ENCODE measurements at regions not wholly inside any gene's neighbourhood (a gene's known extent, or its start where the extent isn't known, plus 50 kb on each side); places are given as distances from the start of the nearest gene placed in this dataset.

DNA sequence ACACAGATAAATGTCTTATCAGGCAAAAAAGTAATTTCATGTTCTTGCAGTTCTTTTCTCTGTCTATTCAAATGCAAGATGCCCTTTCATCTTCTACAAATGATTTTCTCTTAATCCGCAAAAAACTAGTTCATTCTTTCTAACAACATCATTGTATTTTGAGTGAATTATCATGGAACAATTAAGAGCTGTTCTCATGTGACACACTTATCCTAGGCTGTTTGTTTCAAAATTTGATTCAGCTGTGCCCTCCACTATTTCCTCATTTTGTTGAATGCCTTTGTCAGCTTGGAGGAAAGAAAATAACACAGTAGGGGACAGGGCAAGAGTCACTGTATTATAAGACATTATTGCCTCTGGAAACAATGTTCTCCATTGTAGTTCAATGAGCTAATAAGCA, 396.9 kb downstream of the KCTD12 start:
- H3K4me3 ChIP-seq (ENCODE audit: low read depth in 1 of 3, low read length in 3 of 3): no peak overlapping the region

DNA sequence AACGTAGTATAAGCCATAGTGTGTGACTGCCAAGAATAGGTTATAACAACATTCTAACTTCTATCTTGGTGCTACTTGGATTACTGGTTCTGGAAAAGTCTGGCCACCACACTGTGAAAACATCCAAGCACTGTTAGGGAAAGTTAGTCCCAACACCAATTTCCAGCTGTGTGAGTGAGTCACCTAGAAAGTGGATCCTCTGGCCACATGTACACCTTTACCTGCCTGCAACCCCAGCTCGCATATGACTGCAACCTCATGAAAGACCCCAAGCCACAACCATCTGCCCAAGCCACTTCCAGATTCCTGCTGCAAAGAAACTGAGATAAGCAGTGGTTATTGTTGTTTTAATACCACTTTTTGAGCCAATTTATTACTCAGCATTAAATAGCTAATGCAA, 404.5 kb downstream of the KCTD12 start:
- Histone ChIP-seq H3K36me3 (ENCODE audit: control insufficient read depth in 4 of 4, insufficient read depth in 3 of 4, low read depth in 1 of 4, low read length in 3 of 4) (no peaks in the 10 kb centered on the region), H3K4me3 (ENCODE audit: low read depth in 1 of 3, low read length in 3 of 3) (no peak overlapping the region), H3K9me3 (ENCODE audit: control insufficient read depth in 4 of 4, low read length in 3 of 4) (no peaks in the 10 kb centered on the region), H3K4me1 (ENCODE audit: control insufficient read depth in 4 of 4, insufficient read depth in 4 of 4, low read length in 3 of 4) (no peaks in the 10 kb centered on the region), H3K27ac (ENCODE audit: low read depth in 1 of 2, low read length in 2 of 2) (no peak overlapping the region), H3K9ac (ENCODE audit: low read depth in 1 of 2, low read length in 2 of 2) (no peak overlapping the region), H3K27me3 (ENCODE audit: control insufficient read depth in 4 of 4, insufficient read depth in 4 of 4, low read length in 3 of 4) (peaks cover 0 to 3% (median 0%) of the 10 kb centered on the region in 4 donors)
- TF ChIP-seq HNF4G (IDR thresholded peaks at IDR 0.05): no peak
- TF ChIP-seq, protein P1, sequence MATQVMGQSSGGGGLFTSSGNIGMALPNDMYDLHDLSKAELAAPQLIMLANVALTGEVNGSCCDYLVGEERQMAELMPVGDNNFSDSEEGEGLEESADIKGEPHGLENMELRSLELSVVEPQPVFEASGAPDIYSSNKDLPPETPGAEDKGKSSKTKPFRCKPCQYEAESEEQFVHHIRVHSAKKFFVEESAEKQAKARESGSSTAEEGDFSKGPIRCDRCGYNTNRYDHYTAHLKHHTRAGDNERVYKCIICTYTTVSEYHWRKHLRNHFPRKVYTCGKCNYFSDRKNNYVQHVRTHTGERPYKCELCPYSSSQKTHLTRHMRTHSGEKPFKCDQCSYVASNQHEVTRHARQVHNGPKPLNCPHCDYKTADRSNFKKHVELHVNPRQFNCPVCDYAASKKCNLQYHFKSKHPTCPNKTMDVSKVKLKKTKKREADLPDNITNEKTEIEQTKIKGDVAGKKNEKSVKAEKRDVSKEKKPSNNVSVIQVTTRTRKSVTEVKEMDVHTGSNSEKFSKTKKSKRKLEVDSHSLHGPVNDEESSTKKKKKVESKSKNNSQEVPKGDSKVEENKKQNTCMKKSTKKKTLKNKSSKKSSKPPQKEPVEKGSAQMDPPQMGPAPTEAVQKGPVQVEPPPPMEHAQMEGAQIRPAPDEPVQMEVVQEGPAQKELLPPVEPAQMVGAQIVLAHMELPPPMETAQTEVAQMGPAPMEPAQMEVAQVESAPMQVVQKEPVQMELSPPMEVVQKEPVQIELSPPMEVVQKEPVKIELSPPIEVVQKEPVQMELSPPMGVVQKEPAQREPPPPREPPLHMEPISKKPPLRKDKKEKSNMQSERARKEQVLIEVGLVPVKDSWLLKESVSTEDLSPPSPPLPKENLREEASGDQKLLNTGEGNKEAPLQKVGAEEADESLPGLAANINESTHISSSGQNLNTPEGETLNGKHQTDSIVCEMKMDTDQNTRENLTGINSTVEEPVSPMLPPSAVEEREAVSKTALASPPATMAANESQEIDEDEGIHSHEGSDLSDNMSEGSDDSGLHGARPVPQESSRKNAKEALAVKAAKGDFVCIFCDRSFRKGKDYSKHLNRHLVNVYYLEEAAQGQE (IDR thresholded peaks at IDR 0.05): no peak
- DNase-seq (ENCODE audit: low spot score): no peak
- 68% methylated on average over 2 of the region's 2 CpGs for WGBS

More for the DNA sequence above, 396.9 kb downstream of the KCTD12 start:
- DNase-seq (ENCODE audit: low spot score): no peak
- Histone ChIP-seq H3K36me3 (ENCODE audit: control insufficient read depth in 4 of 4, insufficient read depth in 3 of 4, low read depth in 1 of 4, low read length in 3 of 4) (no peaks in the 10 kb centered on the region), H3K27me3 (ENCODE audit: control insufficient read depth in 4 of 4, insufficient read depth in 4 of 4, low read length in 3 of 4) (peaks cover 0 to 3% (median 0%) of the 10 kb centered on the region in 4 donors), H3K4me1 (ENCODE audit: control insufficient read depth in 4 of 4, insufficient read depth in 4 of 4, low read length in 3 of 4) (no peaks in the 10 kb centered on the region), H3K9me3 (ENCODE audit: control insufficient read depth in 4 of 4, low read length in 3 of 4) (no peaks in the 10 kb centered on the region), H3K9ac (ENCODE audit: low read depth in 1 of 2, low read length in 2 of 2) (no peak overlapping the region), H3K27ac (ENCODE audit: low read depth in 1 of 2, low read length in 2 of 2) (no peak overlapping the region)
- TF ChIP-seq NR2F2 (IDR thresholded peaks at IDR 0.05): no peak
- no peak for TF ChIP-seq SP1 (IDR thresholded peaks at IDR 0.05)
- no peak for TF ChIP-seq HNF4A (conservative IDR thresholded peaks at IDR 0.05)
- no peak for TF ChIP-seq FOXA2 (IDR thresholded peaks at IDR 0.05)
- no peak for TF ChIP-seq JUND (IDR thresholded peaks at IDR 0.05)
- no peak for TF ChIP-seq GABPA (IDR thresholded peaks at IDR 0.05 in 1 of 2, conservative IDR thresholded peaks at IDR 0.05 in 1 of 2)
- TF ChIP-seq, protein P1 (IDR thresholded peaks at IDR 0.05): no peak
- no peak for TF ChIP-seq MAX (IDR thresholded peaks at IDR 0.05)
- TF ChIP-seq FOXA1 (IDR thresholded peaks at IDR 0.05): no peak
- no peak for TF ChIP-seq ATF3 (IDR thresholded peaks at IDR 0.05)
- WGBS: 79% methylated on average over 1 of the region's 1 CpG

GRCh38 chr13:76474966-76475365, 411.2 kb downstream of the KCTD12 start:
- WGBS: 65% methylated on average over 2 of the region's 2 CpGs
- no peak overlapping the region for H3K27ac ChIP-seq (ENCODE audit: low read depth in 1 of 2, low read length in 2 of 2)
- H3K9ac ChIP-seq (ENCODE audit: low read depth in 1 of 2, low read length in 2 of 2): no peak overlapping the region
- no peak for TF ChIP-seq TAF1 (conservative IDR thresholded peaks at IDR 0.05)
- TF ChIP-seq RXRA (IDR thresholded peaks at IDR 0.05): no peak
- TF ChIP-seq, protein P2, sequence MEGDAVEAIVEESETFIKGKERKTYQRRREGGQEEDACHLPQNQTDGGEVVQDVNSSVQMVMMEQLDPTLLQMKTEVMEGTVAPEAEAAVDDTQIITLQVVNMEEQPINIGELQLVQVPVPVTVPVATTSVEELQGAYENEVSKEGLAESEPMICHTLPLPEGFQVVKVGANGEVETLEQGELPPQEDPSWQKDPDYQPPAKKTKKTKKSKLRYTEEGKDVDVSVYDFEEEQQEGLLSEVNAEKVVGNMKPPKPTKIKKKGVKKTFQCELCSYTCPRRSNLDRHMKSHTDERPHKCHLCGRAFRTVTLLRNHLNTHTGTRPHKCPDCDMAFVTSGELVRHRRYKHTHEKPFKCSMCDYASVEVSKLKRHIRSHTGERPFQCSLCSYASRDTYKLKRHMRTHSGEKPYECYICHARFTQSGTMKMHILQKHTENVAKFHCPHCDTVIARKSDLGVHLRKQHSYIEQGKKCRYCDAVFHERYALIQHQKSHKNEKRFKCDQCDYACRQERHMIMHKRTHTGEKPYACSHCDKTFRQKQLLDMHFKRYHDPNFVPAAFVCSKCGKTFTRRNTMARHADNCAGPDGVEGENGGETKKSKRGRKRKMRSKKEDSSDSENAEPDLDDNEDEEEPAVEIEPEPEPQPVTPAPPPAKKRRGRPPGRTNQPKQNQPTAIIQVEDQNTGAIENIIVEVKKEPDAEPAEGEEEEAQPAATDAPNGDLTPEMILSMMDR (IDR thresholded peaks at IDR 0.05; ENCODE audit: low read depth, low read length, missing input control): no peak
- TF ChIP-seq, protein P1 (IDR thresholded peaks at IDR 0.05): no peak
- TF ChIP-seq MAX (IDR thresholded peaks at IDR 0.05): no peak
- TF ChIP-seq RAD21 (IDR thresholded peaks at IDR 0.05): no peak

More at GRCh38 chr13:76474966-76475365, 411.2 kb downstream of the KCTD12 start:
- Histone ChIP-seq H3K27me3 (ENCODE audit: control insufficient read depth in 4 of 4, insufficient read depth in 4 of 4, low read length in 3 of 4) (no peaks in the 10 kb centered on the region), H3K36me3 (ENCODE audit: control insufficient read depth in 4 of 4, insufficient read depth in 3 of 4, low read depth in 1 of 4, low read length in 3 of 4) (no peaks in the 10 kb centered on the region), H3K4me3 (ENCODE audit: low read depth in 1 of 3, low read length in 3 of 3) (no peak overlapping the region), H3K4me1 (ENCODE audit: control insufficient read depth in 4 of 4, insufficient read depth in 4 of 4, low read length in 3 of 4) (no peaks in the 10 kb centered on the region), H3K9me3 (ENCODE audit: control insufficient read depth in 4 of 4, low read length in 3 of 4) (no peaks in the 10 kb centered on the region)
- DNase-seq (ENCODE audit: low spot score): no peak

Measured in liver (tissue), 8 donors.